Body of pancreas (tissue), 4 donors: ENCODE measurements at regions not wholly inside any gene's neighbourhood (a gene's known extent, or its start where the extent isn't known, plus 50 kb on each side); places are given as distances from the start of the nearest gene placed in this dataset.

ENCODE experiments used
- ATAC-seq: fragments of 150-250 bp; one replicate; pipeline ENCODE4 v1.9.1; 2016
- DNase-seq, 4 donors: peaks; one replicate each; pipeline ENCODE4 v3.0.0-alpha.2; 2019
- H3K27ac ChIP-seq, 4 donors: fragments of 200-600 bp; sonication (generic); 1 replicate in 3 of 4; 2 replicates in 1 of 4; pipeline versions ENCODE4 v1.5.1 to v1.6.1; 2016 to 2019; ENCODE audit warnings: mild to moderate bottlenecking in 1 of 4, mixed read lengths in 1 of 4, moderate library complexity in 1 of 4
- H3K27me3 ChIP-seq, 2 donors: fragments of 200-600 bp; sonication (generic); one replicate each; pipeline ENCODE4 v1.6.0; 2016; ENCODE audit warnings: mild to moderate bottlenecking in 1 of 2
- H3K36me3 ChIP-seq, 2 donors: fragments of 200-600 bp; sonication (generic); replicated peaks in 1 of 2; 2 replicates each; pipeline ENCODE4 v1.5.1; 2016; ENCODE audit warnings: low read depth in 2 of 2; ENCODE audit not compliant: insufficient read depth in 1 of 2
- H3K4me1 ChIP-seq: fragments of 200-600 bp; sonication (generic); one replicate; pipeline ENCODE4 v1.6.0; 2016
- H3K4me3 ChIP-seq, 2 donors: fragments of 200-600 bp; sonication (generic); 1 replicate in 1 of 2; 2 replicates in 1 of 2; pipeline ENCODE4 v1.5.1; 2016 to 2019
- H3K9me3 ChIP-seq, 3 donors: fragments of 200-600 bp; sonication (generic); 1 replicate in 2 of 3; 2 replicates in 1 of 3; pipeline ENCODE4 v1.5.1; 2016
- POLR2A ChIP-seq, 3 donors: fragments of 450-650 bp; IDR thresholded peaks; one replicate each; pipeline ENCODE4 v1.6.1; 2016; ENCODE audit warnings: antibody characterized with exemption in 3 of 3, mild to moderate bottlenecking in 2 of 3
- WGBS, 2 donors: methylation state at CpG; one replicate each; pipeline ENCODE4 v1.1.5; 2017; 5-methylcytosine and 5-hydroxymethylcytosine counted together
- intact Hi-C: fragments of 100-400 bp; cut with DNase I; formaldehyde crosslinking; loops from one replicate; pipeline ENCODE4 v1.15.1; 2023
- TF ChIP-seq, protein P1 (sequence below), 7 experiments: fragments of 450-650 bp in 4 of 7; fragments of 200-600 bp in 3 of 7; sonication (generic) in 3 of 7; IDR thresholded peaks; one replicate each; pipeline ENCODE4 v1.5.1; 2016 to 2019; ENCODE audit warnings: antibody characterized with exemption in 7 of 7

DNA sequence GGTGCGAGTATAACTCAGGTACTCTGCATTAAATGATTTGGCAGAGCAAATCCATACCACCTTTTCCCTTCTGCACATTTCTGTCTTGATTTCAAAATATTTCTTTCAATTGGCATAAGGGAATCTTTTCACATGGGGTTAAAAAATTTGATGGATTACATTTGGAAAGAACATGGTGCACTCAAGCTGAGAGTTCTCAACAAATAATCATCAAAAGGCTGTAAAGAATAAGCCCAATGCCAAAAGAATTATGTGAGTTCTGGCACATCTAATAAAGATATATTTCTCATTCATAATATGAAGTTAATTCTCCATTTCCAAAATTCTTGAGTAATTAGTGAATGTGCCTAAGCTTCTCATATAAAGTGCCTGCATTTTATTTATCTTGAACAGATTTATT is 223.1 kb downstream of the GPR37 start:
- DNase-seq (no peak), ATAC-seq (no peak)
- WGBS, 2 donors, result 71 to 74% methylated on average over 1 of the region's 1 CpG
- no peaks in the 10 kb centered on the region for H3K9me3 ChIP-seq
- no peak overlapping the region for H3K27ac ChIP-seq
- H3K36me3 ChIP-seq, result no peaks in the 10 kb centered on the region
- H3K4me1 ChIP-seq, result no peaks in the 10 kb centered on the region
- no peak overlapping the region for H3K4me3 ChIP-seq
- TF ChIP-seq, protein P1, sequence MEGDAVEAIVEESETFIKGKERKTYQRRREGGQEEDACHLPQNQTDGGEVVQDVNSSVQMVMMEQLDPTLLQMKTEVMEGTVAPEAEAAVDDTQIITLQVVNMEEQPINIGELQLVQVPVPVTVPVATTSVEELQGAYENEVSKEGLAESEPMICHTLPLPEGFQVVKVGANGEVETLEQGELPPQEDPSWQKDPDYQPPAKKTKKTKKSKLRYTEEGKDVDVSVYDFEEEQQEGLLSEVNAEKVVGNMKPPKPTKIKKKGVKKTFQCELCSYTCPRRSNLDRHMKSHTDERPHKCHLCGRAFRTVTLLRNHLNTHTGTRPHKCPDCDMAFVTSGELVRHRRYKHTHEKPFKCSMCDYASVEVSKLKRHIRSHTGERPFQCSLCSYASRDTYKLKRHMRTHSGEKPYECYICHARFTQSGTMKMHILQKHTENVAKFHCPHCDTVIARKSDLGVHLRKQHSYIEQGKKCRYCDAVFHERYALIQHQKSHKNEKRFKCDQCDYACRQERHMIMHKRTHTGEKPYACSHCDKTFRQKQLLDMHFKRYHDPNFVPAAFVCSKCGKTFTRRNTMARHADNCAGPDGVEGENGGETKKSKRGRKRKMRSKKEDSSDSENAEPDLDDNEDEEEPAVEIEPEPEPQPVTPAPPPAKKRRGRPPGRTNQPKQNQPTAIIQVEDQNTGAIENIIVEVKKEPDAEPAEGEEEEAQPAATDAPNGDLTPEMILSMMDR (IDR thresholded peaks at IDR 0.05), result no peak
- no peak for TF ChIP-seq POLR2A (IDR thresholded peaks at IDR 0.05)
- intact Hi-C loops, result no loop called here
- H3K27me3 ChIP-seq, result no peaks in the 10 kb centered on the region

DNA sequence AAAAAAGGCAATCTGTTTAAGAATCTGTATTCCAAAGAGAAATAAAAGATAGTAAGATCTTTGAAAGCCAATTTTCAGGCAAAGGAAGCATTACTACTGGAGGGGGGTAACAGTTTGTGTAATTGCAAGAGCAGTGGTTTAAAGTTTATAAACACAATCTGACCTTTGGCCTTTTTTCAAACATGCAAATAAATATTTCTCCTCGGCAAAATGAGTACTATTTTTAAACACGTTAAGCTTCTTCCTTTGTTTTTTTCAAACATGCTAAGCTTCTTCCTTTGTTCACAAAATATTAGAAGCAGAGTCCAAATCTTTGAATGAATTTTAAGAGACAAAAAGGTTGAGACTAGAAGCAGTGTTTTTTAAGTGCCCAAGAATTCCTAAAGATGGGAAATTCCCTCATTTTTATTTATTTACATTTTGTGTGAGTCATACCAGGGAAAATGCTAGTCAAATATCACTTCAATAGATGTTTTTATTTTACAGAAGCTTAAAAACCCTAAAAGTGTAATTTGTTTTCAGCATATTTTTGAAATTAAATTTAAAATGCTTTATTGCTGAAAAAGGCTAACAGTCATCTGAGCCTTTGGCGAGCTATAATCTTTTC is 229.3 kb downstream of the GPR37 start:
- H3K27ac ChIP-seq, result no peak overlapping the region
- no peaks in the 10 kb centered on the region for H3K27me3 ChIP-seq
- no peak for TF ChIP-seq POLR2A (IDR thresholded peaks at IDR 0.05)
- TF ChIP-seq, protein P1 (IDR thresholded peaks at IDR 0.05), result no peak
- H3K4me3 ChIP-seq, result no peak overlapping the region
- no peaks in the 10 kb centered on the region for H3K9me3 ChIP-seq
- no peak for DNase-seq
- intact Hi-C loops, result no loop called here
- WGBS, 2 donors, result 34 to 41% methylated on average over 3 of the region's 3 CpGs
- no peaks in the 10 kb centered on the region for H3K4me1 ChIP-seq
- no peak for ATAC-seq
- no peaks in the 10 kb centered on the region for H3K36me3 ChIP-seq

- Histone ChIP-seq H3K4me1 (no peaks in the 10 kb centered on the region), H3K4me3 (no peak overlapping the region), H3K36me3 (no peaks in the 10 kb centered on the region), H3K27me3 (no peaks in the 10 kb centered on the region), H3K27ac (no peak overlapping the region), H3K9me3 (peaks cover 0 to 6% (median 2%) of the 10 kb centered on the region in 3 donors)
- DNase-seq (no peak), ATAC-seq (no peak)
- intact Hi-C loops, result no loop called here
- TF ChIP-seq POLR2A (IDR thresholded peaks at IDR 0.05), result no peak
- TF ChIP-seq, protein P1 (IDR thresholded peaks at IDR 0.05), result no peak
Measured at GRCh38 chr7:124532166-124532565, 233.4 kb downstream of the GPR37 start.

- no peaks in the 10 kb centered on the region for H3K27me3 ChIP-seq
- TF ChIP-seq POLR2A (IDR thresholded peaks at IDR 0.05), result no peak
- TF ChIP-seq, protein P1 (IDR thresholded peaks at IDR 0.05), result no peak
- no peak for ATAC-seq
- no peak overlapping the region for H3K4me3 ChIP-seq
- H3K27ac ChIP-seq, result no peak overlapping the region
- no peaks in the 10 kb centered on the region for H3K36me3 ChIP-seq
- intact Hi-C loops, result no loop called here
- H3K4me1 ChIP-seq, result no peaks in the 10 kb centered on the region
- no peak for DNase-seq
- no peaks in the 10 kb centered on the region for H3K9me3 ChIP-seq
Measured at GRCh38 chr7:124516911-124517310, 248.7 kb downstream of the GPR37 start.

DNA sequence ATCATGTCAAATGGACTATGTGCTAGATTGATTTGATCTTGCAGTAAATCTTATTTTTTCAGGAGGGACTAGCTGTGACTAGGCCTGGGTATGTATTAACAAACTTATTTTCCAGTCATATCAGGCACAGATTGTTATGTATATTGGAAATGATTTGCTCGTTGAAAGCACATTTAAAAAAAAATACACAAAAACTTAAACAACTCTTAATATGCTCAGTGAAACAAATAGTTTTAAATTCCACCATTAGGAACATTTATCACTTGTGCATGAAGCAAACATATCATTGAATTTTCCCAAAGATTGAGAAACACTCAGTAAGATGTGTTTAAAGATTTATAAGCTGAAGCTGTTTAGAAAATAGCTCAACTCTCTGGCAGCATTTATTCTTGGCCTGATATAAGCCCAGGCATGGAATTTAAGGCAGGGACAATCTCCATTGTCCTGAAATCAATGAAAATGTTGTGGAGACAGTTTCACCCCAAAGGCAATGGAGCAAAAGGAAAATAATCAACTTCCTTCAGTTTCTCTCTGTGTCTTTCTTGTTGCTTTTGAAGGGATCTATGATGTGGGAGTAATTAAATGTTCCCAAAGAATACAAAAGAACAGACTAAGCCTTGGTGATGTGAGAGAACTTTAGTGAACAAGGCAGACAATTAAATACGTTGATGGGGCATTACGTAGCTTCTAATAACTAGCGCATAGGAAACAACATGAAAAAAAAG is 250.3 kb downstream of the GPR37 start:
- no peak overlapping the region for H3K27ac ChIP-seq
- H3K4me1 ChIP-seq, result no peaks in the 10 kb centered on the region
- H3K36me3 ChIP-seq, result no peaks in the 10 kb centered on the region
- H3K27me3 ChIP-seq, result no peaks in the 10 kb centered on the region
- ATAC-seq (no peak), DNase-seq (no peak)
- intact Hi-C loops, result no loop called here
- H3K4me3 ChIP-seq, result no peak overlapping the region
- WGBS, 2 donors, result 54 to 65% methylated on average over 4 of the region's 4 CpGs
- TF ChIP-seq POLR2A (IDR thresholded peaks at IDR 0.05), result no peak
- TF ChIP-seq, protein P1 (IDR thresholded peaks at IDR 0.05), result no peak
- no peaks in the 10 kb centered on the region for H3K9me3 ChIP-seq
